Suprapubic skin (tissue), 4 donors: ENCODE measurements at regions not wholly inside any gene's neighbourhood (a gene's known extent, or its start where the extent isn't known, plus 50 kb on each side); places are given as distances from the start of the nearest gene placed in this dataset.

Experiments
- DNase-seq, 2 donors: peaks; one replicate each; pipeline ENCODE4 v3.0.0-alpha.2; 2019; ENCODE audit warnings: low spot score in 2 of 2
- H3K27ac ChIP-seq: fragments of 200-600 bp; sonication (generic); one replicate; pipeline ENCODE4 v1.5.1; 2019
- H3K27me3 ChIP-seq: fragments of 200-600 bp; sonication (generic); one replicate; pipeline ENCODE4 v1.5.1; 2019
- H3K36me3 ChIP-seq: fragments of 200-600 bp; sonication (generic); one replicate; pipeline ENCODE4 v1.5.1; 2019
- H3K4me1 ChIP-seq: fragments of 200-600 bp; sonication (generic); one replicate; pipeline ENCODE4 v1.5.1; 2019
- H3K4me3 ChIP-seq: fragments of 200-600 bp; sonication (generic); one replicate; pipeline ENCODE4 v1.5.1; 2019; ENCODE audit warnings: mild to moderate bottlenecking
- H3K9me3 ChIP-seq: fragments of 200-600 bp; sonication (generic); one replicate; pipeline ENCODE4 v1.5.1; 2019
- CTCF ChIP-seq, 2 donors: fragments of 200-600 bp in 1 of 2; fragments of 450-650 bp in 1 of 2; sonication (generic) in 1 of 2; IDR thresholded peaks; one replicate each; pipeline ENCODE4 v1.5.1; 2016 to 2019; ENCODE audit warnings: antibody characterized with exemption in 2 of 2, mild to moderate bottlenecking in 1 of 2, moderate library complexity in 1 of 2
- EP300 ChIP-seq: sonication (generic); formaldehyde crosslinking; IDR thresholded peaks from one replicate; pipeline ENCODE4 v1.6.1; 2017; ENCODE audit warnings: antibody characterized with exemption
- POLR2A ChIP-seq, 2 donors: fragments of 450-650 bp; IDR thresholded peaks; one replicate each; pipeline ENCODE4 v1.6.1; 2017; ENCODE audit warnings: antibody characterized with exemption in 2 of 2, mild to moderate bottlenecking in 2 of 2, moderate library complexity in 2 of 2
- POLR2AphosphoS5 ChIP-seq, 3 donors: sonication (generic); formaldehyde crosslinking; IDR thresholded peaks; one replicate each; pipeline ENCODE4 v1.6.1; 2017; ENCODE audit warnings: antibody characterized with exemption in 3 of 3
- WGBS: methylation state at CpG from one replicate; pipeline ENCODE4 v1.1.5; 2018; 5-methylcytosine and 5-hydroxymethylcytosine counted together

GRCh38 chr6:14583826-14584225, 466.3 kb downstream of the CD83 start:
- no peaks in the 10 kb centered on the region for H3K9me3 ChIP-seq
- H3K27ac ChIP-seq = no peak overlapping the region
- TF ChIP-seq EP300 (no peak), POLR2A (IDR thresholded peaks at IDR 0.05) (no peak), POLR2AphosphoS5 (IDR thresholded peaks at IDR 0.05) (no peak), CTCF (IDR thresholded peaks at IDR 0.05) (no peak)
- H3K27me3 ChIP-seq = no peaks in the 10 kb centered on the region
- no peak overlapping the region for H3K4me3 ChIP-seq
- no peak for DNase-seq
- 80% methylated on average over 9 of the region's 9 CpGs for WGBS
- H3K36me3 ChIP-seq = no peaks in the 10 kb centered on the region
- no peaks in the 10 kb centered on the region for H3K4me1 ChIP-seq

- WGBS = 91% methylated on average over 5 of the region's 5 CpGs
- H3K27ac ChIP-seq = no peak overlapping the region
- H3K27me3 ChIP-seq = no peaks in the 10 kb centered on the region
- H3K9me3 ChIP-seq = no peaks in the 10 kb centered on the region
- H3K4me1 ChIP-seq = no peaks in the 10 kb centered on the region
- no peak for DNase-seq
- TF ChIP-seq POLR2A (IDR thresholded peaks at IDR 0.05) (no peak), POLR2AphosphoS5 (IDR thresholded peaks at IDR 0.05) (no peak), CTCF (IDR thresholded peaks at IDR 0.05) (no peak), EP300 (no peak)
- no peak overlapping the region for H3K4me3 ChIP-seq
- H3K36me3 ChIP-seq = no peaks in the 10 kb centered on the region
These were observed 466.9 kb downstream of the CD83 start for GRCh38 chr6:14584450-14584849.

- H3K27ac ChIP-seq = no peak overlapping the region
- 83% methylated on average over 1 of the region's 1 CpG for WGBS
These were observed 468.1 kb downstream of the CD83 start for GRCh38 chr6:14585689-14586088.

GRCh38 chr6:14589175-14589574, 471.6 kb downstream of the CD83 start:
- WGBS = 76% methylated on average over 6 of the region's 6 CpGs
- no peaks in the 10 kb centered on the region for H3K36me3 ChIP-seq
- H3K9me3 ChIP-seq = no peaks in the 10 kb centered on the region
- no peak overlapping the region for H3K27ac ChIP-seq
- no peaks in the 10 kb centered on the region for H3K4me1 ChIP-seq
- TF ChIP-seq POLR2AphosphoS5 (IDR thresholded peaks at IDR 0.05) = no peak
- no peak for TF ChIP-seq POLR2A (IDR thresholded peaks at IDR 0.05)
- no peak for TF ChIP-seq EP300
- no peak for TF ChIP-seq CTCF (IDR thresholded peaks at IDR 0.05)
- H3K4me3 ChIP-seq = no peak overlapping the region
- DNase-seq = no peak
- no peaks in the 10 kb centered on the region for H3K27me3 ChIP-seq

More at GRCh38 chr6:14585689-14586088, 468.1 kb downstream of the CD83 start:
- Histone ChIP-seq H3K27me3 (no peaks in the 10 kb centered on the region), H3K4me1 (no peaks in the 10 kb centered on the region), H3K36me3 (no peaks in the 10 kb centered on the region), H3K4me3 (no peak overlapping the region), H3K9me3 (no peaks in the 10 kb centered on the region)
- no peak for DNase-seq
- no peak for TF ChIP-seq EP300
- no peak for TF ChIP-seq POLR2A (IDR thresholded peaks at IDR 0.05)
- TF ChIP-seq CTCF (IDR thresholded peaks at IDR 0.05) = no peak
- no peak for TF ChIP-seq POLR2AphosphoS5 (IDR thresholded peaks at IDR 0.05)

- no peak overlapping the region for H3K4me3 ChIP-seq
- H3K36me3 ChIP-seq = no peaks in the 10 kb centered on the region
- DNase-seq = no peak
- no peak overlapping the region for H3K27ac ChIP-seq
- 80% methylated on average over 6 of the region's 6 CpGs for WGBS
- H3K27me3 ChIP-seq = no peaks in the 10 kb centered on the region
- H3K9me3 ChIP-seq = no peaks in the 10 kb centered on the region
- H3K4me1 ChIP-seq = no peaks in the 10 kb centered on the region
- TF ChIP-seq POLR2AphosphoS5 (IDR thresholded peaks at IDR 0.05) (no peak), CTCF (IDR thresholded peaks at IDR 0.05) (no peak), POLR2A (IDR thresholded peaks at IDR 0.05) (no peak), EP300 (no peak)
These were observed 473.0 kb downstream of the CD83 start for GRCh38 chr6:14590586-14590985.
